ENCODE measurements at regions not wholly inside any gene's neighbourhood (a gene's known extent, or its start where the extent isn't known, plus 50 kb on each side); places are given as distances from the start of the nearest gene placed in this dataset.

- no peaks in the 10 kb centered on the region for H3K9me3 ChIP-seq
- H3K4me1 ChIP-seq, result peaks cover 0 to 17% (median 1%) of the 10 kb centered on the region in 4 donors
- peak in 1 of 2 donors; percentile 66 for TF ChIP-seq EP300 (IDR thresholded peaks at IDR 0.05)
- no peak for TF ChIP-seq CTCF (IDR thresholded peaks at IDR 0.05)
- no peaks in the 10 kb centered on the region for H3K27me3 ChIP-seq
- H3K27ac ChIP-seq, result peak overlapping the region in 1 of 4 donors; percentile 18
- H3K36me3 ChIP-seq, result no peaks in the 10 kb centered on the region
- 88 to 93% methylated on average over 2 of the region's 2 CpGs for WGBS, 2 donors
- peak in 1 of 2 donors; percentile 26 for DNase-seq (ENCODE audit: low spot score in 2 of 2)
- no peak overlapping the region for H3K4me3 ChIP-seq
Observed at GRCh38 chr13:33362986-33363727, 77.6 kb upstream of the STARD13 start.

- Histone ChIP-seq H3K36me3 (no peaks in the 10 kb centered on the region), H3K27ac (no peak overlapping the region), H3K9me3 (no peaks in the 10 kb centered on the region), H3K4me3 (no peak overlapping the region), H3K4me1 (peaks cover 0 to 25% (median 1%) of the 10 kb centered on the region in 4 donors), H3K27me3 (no peaks in the 10 kb centered on the region)
- WGBS, 2 donors, result 91 to 95% methylated on average over 5 of the region's 5 CpGs
- no peak for DNase-seq (ENCODE audit: low spot score in 2 of 2)
- no peak for TF ChIP-seq EP300 (IDR thresholded peaks at IDR 0.05)
- TF ChIP-seq CTCF (IDR thresholded peaks at IDR 0.05), result no peak
- TF ChIP-seq POLR2A (IDR thresholded peaks at IDR 0.05), result no peak
Observed at GRCh38 chr13:33364192-33364591, 78.6 kb upstream of the STARD13 start.

- 72 to 77% methylated on average over 6 of the region's 6 CpGs for WGBS, 2 donors
- Histone ChIP-seq H3K27me3 (no peaks in the 10 kb centered on the region), H3K9me3 (no peaks in the 10 kb centered on the region), H3K4me1 (peaks cover 0 to 25% (median 1%) of the 10 kb centered on the region in 4 donors), H3K27ac (no peak overlapping the region), H3K4me3 (no peak overlapping the region), H3K36me3 (no peaks in the 10 kb centered on the region)
- TF ChIP-seq EP300 (IDR thresholded peaks at IDR 0.05) (no peak), POLR2A (IDR thresholded peaks at IDR 0.05) (no peak), CTCF (IDR thresholded peaks at IDR 0.05) (no peak)
- no peak for DNase-seq (ENCODE audit: low spot score in 2 of 2)
Observed at GRCh38 chr13:33366469-33367062, 81.0 kb upstream of the STARD13 start.

GRCh38 chr13:33367171-33367895 is 81.8 kb upstream of the STARD13 start:
- Histone ChIP-seq H3K36me3 (no peaks in the 10 kb centered on the region), H3K9me3 (no peaks in the 10 kb centered on the region), H3K27ac (peak overlapping the region in 2 of 4 donors; percentile 49 to 64), H3K27me3 (no peaks in the 10 kb centered on the region), H3K4me1 (peaks cover 0 to 25% (median 1%) of the 10 kb centered on the region in 4 donors), H3K4me3 (no peak overlapping the region)
- no peak for TF ChIP-seq EP300 (IDR thresholded peaks at IDR 0.05)
- no peak for TF ChIP-seq POLR2A (IDR thresholded peaks at IDR 0.05)
- TF ChIP-seq CTCF (IDR thresholded peaks at IDR 0.05), result no peak
- DNase-seq (ENCODE audit: low spot score in 2 of 2), result no peak
- WGBS, 2 donors, result 60 to 66% methylated on average over 2 of the region's 2 CpGs

- H3K9me3 ChIP-seq, result no peaks in the 10 kb centered on the region
- peak overlapping the region in 3 of 4 donors; percentile 49 to 64 (median 58) for H3K27ac ChIP-seq
- no peaks in the 10 kb centered on the region for H3K27me3 ChIP-seq
- no peaks in the 10 kb centered on the region for H3K36me3 ChIP-seq
- no peak overlapping the region for H3K4me3 ChIP-seq
- no peak for TF ChIP-seq POLR2A (IDR thresholded peaks at IDR 0.05)
- no peak for TF ChIP-seq CTCF (IDR thresholded peaks at IDR 0.05)
- TF ChIP-seq EP300 (IDR thresholded peaks at IDR 0.05), result no peak
- DNase-seq (ENCODE audit: low spot score in 2 of 2), result no peak
- 26 to 32% methylated on average over 5 of the region's 5 CpGs for WGBS, 2 donors
- H3K4me1 ChIP-seq, result peaks cover 0 to 30% (median 1%) of the 10 kb centered on the region in 4 donors
Observed at GRCh38 chr13:33367926-33368325, 82.4 kb upstream of the STARD13 start.
